ENCODE measurements at regions not wholly inside any gene's neighbourhood (a gene's known extent, or its start where the extent isn't known, plus 50 kb on each side); places are given as distances from the start of the nearest gene placed in this dataset.

GRCh38 chr16:13529193-13529982 lies 390.6 kb upstream of the ERCC4 start:
- TF ChIP-seq, protein P1, sequence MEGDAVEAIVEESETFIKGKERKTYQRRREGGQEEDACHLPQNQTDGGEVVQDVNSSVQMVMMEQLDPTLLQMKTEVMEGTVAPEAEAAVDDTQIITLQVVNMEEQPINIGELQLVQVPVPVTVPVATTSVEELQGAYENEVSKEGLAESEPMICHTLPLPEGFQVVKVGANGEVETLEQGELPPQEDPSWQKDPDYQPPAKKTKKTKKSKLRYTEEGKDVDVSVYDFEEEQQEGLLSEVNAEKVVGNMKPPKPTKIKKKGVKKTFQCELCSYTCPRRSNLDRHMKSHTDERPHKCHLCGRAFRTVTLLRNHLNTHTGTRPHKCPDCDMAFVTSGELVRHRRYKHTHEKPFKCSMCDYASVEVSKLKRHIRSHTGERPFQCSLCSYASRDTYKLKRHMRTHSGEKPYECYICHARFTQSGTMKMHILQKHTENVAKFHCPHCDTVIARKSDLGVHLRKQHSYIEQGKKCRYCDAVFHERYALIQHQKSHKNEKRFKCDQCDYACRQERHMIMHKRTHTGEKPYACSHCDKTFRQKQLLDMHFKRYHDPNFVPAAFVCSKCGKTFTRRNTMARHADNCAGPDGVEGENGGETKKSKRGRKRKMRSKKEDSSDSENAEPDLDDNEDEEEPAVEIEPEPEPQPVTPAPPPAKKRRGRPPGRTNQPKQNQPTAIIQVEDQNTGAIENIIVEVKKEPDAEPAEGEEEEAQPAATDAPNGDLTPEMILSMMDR (IDR thresholded peaks at IDR 0.05): no peak
- TF ChIP-seq POLR2A (IDR thresholded peaks at IDR 0.05): no peak

Measured in right lobe of liver (tissue), 4 donors.